MCF 10A (cell line): ENCODE measurements at regions not wholly inside any gene's neighbourhood (a gene's known extent, or its start where the extent isn't known, plus 50 kb on each side); places are given as distances from the start of the nearest gene placed in this dataset.

Experiments used
- BruUV-seq: library from RNA; stranded (reverse); fragments of 400-500 nt; replicated peaks from 2 replicates; lab custom pipeline; 2021; lab: Mats Ljungman, UMichigan
- CTCF ChIA-PET: fragments of 300-600 bp; sonication (Branson Sonifier 250); formaldehyde crosslinking; extraction: SDS; loops from one replicate; lab custom pipeline; 2021; ENCODE audit warnings: antibody characterized with exemption, inconsistent platforms; lab: Yijun Ruan, JAX
- POLR2A ChIA-PET: fragments of 300-600, 350-650 bp; sonication (Branson Sonifier 250); formaldehyde crosslinking; extraction: SDS; loops from one replicate; lab custom pipeline; 2020; ENCODE audit warnings: antibody characterized with exemption, inconsistent platforms; lab: Yijun Ruan, JAX
- DNase-seq: peaks from one replicate; pipeline ENCODE4 v3.0.0-alpha.2; 2018; ENCODE audit not compliant: unreplicated experiment
- H3K27ac Mint-ChIP-seq: one replicate; pipeline ENCODE4 v1.8.0; 2022; ENCODE audit warnings: mild to moderate bottlenecking, low read depth, mixed read lengths; ENCODE audit not compliant: unreplicated experiment
- H3K27me3 Mint-ChIP-seq: one replicate; pipeline ENCODE4 v1.8.0; 2022; ENCODE audit warnings: mixed read lengths; ENCODE audit not compliant: insufficient read depth, unreplicated experiment
- H3K36me3 Mint-ChIP-seq: one replicate; pipeline ENCODE4 v1.8.0; 2022; ENCODE audit warnings: mild to moderate bottlenecking, moderate library complexity, mixed read lengths; ENCODE audit not compliant: insufficient read depth, unreplicated experiment
- H3K4me1 Mint-ChIP-seq: one replicate; pipeline ENCODE4 v1.8.0; 2022; ENCODE audit warnings: mixed read lengths; ENCODE audit not compliant: insufficient read depth, unreplicated experiment
- H3K4me3 Mint-ChIP-seq: one replicate; pipeline ENCODE4 v1.8.0; 2022; ENCODE audit warnings: mild to moderate bottlenecking, moderate library complexity, mixed read lengths; ENCODE audit not compliant: unreplicated experiment
- H3K9me3 Mint-ChIP-seq: one replicate; pipeline ENCODE4 v1.8.0; 2022; ENCODE audit warnings: mixed read lengths; ENCODE audit not compliant: unreplicated experiment
- CTCF ChIP-seq: fragments of 200-600 bp; IDR thresholded peaks from one replicate; pipeline ENCODE4 v1.8.0; 2022; ENCODE audit warnings: antibody characterized with exemption, mild to moderate bottlenecking; ENCODE audit not compliant: unreplicated experiment
- intact Hi-C: fragments of 100-400 bp; cut with micrococcal nuclease; formaldehyde crosslinking; loops from 2 replicates; pipeline ENCODE4 v1.14.1; 2022

GRCh38 chr14:26841326-26841725 is 243.5 kb upstream of the NOVA1 start:
- ChIA-PET POLR2A (interaction anchor here (0.5 to 0.7 kb wide), 3 partner anchors 104 to 1239 kb away, joined by 3 to 5 read pairs (median 3); no protein-coding TSS in a partner anchor), CTCF (interaction anchor here (0.9 kb wide), 1 partner anchor 13 kb away, joined by 3 read pairs; no protein-coding TSS in a partner anchor)
- Mint-ChIP-seq H3K36me3 (no peaks in the 10 kb centered on the region), H3K4me3 (no peak overlapping the region), H3K4me1 (peaks cover 17% of the 10 kb centered on the region), H3K9me3 (no peaks in the 10 kb centered on the region), H3K27me3 (no peaks in the 10 kb centered on the region), H3K27ac (peak overlapping the region; percentile 95)
- peak; percentile 16 for DNase-seq
- BruUV-seq, result TSS peak; percentile 96
- intact Hi-C loops, result no loop called here
- no peak for TF ChIP-seq CTCF

- H3K27me3 Mint-ChIP-seq, result no peaks in the 10 kb centered on the region
- CTCF ChIA-PET, result interaction anchor here (0.7 kb wide), 1 partner anchor 1801 kb away, joined by 4 read pairs; no protein-coding TSS in a partner anchor
- peaks cover 17% of the 10 kb centered on the region for H3K4me1 Mint-ChIP-seq
- TSS peak; percentile 99 for BruUV-seq
- H3K4me3 Mint-ChIP-seq, result peak overlapping the region; percentile 26
- intact Hi-C loops, result loop anchor here (2.0 kb wide), 1 partner anchor 19 kb away; no protein-coding TSS in a partner anchor
- POLR2A ChIA-PET, result interaction anchor here (0.5 to 1.1 kb wide), 5 partner anchors 11 to 598 kb away, joined by 3 to 5 read pairs (median 3); no protein-coding TSS in a partner anchor
- peak overlapping the region; percentile 95 for H3K27ac Mint-ChIP-seq
- no peak for TF ChIP-seq CTCF
- no peaks in the 10 kb centered on the region for H3K36me3 Mint-ChIP-seq
- peak; percentile 94 for DNase-seq
- no peaks in the 10 kb centered on the region for H3K9me3 Mint-ChIP-seq
Observed at GRCh38 chr14:26841920-26842741, 244.3 kb upstream of the NOVA1 start.

- intact Hi-C loops, result no loop called here
- DNase-seq, result no peak
- no TSS peak for BruUV-seq
- Mint-ChIP-seq H3K4me3 (no peak overlapping the region), H3K27ac (no peak overlapping the region), H3K36me3 (no peaks in the 10 kb centered on the region), H3K4me1 (peaks cover 17% of the 10 kb centered on the region), H3K9me3 (no peaks in the 10 kb centered on the region), H3K27me3 (no peaks in the 10 kb centered on the region)
- ChIA-PET POLR2A (interaction anchor here (1.1 kb wide), 1 partner anchor 9 kb away, joined by 3 read pairs; no protein-coding TSS in a partner anchor), CTCF (interaction anchor here (0.7 to 1.4 kb wide), 2 partner anchors 56 to 139 kb away, joined by 3 to 5 read pairs; no protein-coding TSS in a partner anchor)
- TF ChIP-seq CTCF, result no peak
Observed at GRCh38 chr14:26845151-26845818, 247.5 kb upstream of the NOVA1 start.

GRCh38 chr14:26846388-26846787 is 248.6 kb upstream of the NOVA1 start:
- ChIA-PET POLR2A (no interaction called here), CTCF (no interaction called here)
- TF ChIP-seq CTCF, result no peak
- Mint-ChIP-seq H3K36me3 (no peaks in the 10 kb centered on the region), H3K9me3 (no peaks in the 10 kb centered on the region), H3K4me1 (peaks cover 11% of the 10 kb centered on the region), H3K4me3 (no peak overlapping the region), H3K27ac (no peak overlapping the region), H3K27me3 (no peaks in the 10 kb centered on the region)
- intact Hi-C loops, result no loop called here
- no TSS peak for BruUV-seq
- DNase-seq, result no peak
